Mesenchymal stem cell (in vitro differentiated cells and primary cell): ENCODE measurements at regions not wholly inside any gene's neighbourhood (a gene's known extent, or its start where the extent isn't known, plus 50 kb on each side); places are given as distances from the start of the nearest gene placed in this dataset.

Source experiments
- DNase-seq: peaks from one replicate; pipeline ENCODE4 v3.0.0-alpha.2; 2013
- H2AFZ ChIP-seq: one replicate; pipeline ENCODE4 v1.6.1; 2013; ENCODE audit warnings: low read depth, mild to moderate bottlenecking, control low read depth, inconsistent platforms, low read length, moderate library complexity
- H2AK5ac ChIP-seq: 2 replicates; pipeline ENCODE4 v1.6.1; 2013; ENCODE audit warnings: low read length, moderate library complexity, mild to moderate bottlenecking, inconsistent platforms; ENCODE audit not compliant: severe bottlenecking
- H2BK120ac ChIP-seq: one replicate; pipeline ENCODE4 v1.6.1; 2013; ENCODE audit warnings: low read depth, mild to moderate bottlenecking, inconsistent platforms, low read length, moderate library complexity
- H2BK12ac ChIP-seq, 2 experiments: one replicate each; pipeline ENCODE4 v1.6.1; 2013; ENCODE audit warnings: inconsistent platforms in 2 of 2, low read length in 2 of 2, mild to moderate bottlenecking in 2 of 2, moderate library complexity in 2 of 2, control low read depth in 1 of 2
- H2BK15ac ChIP-seq: one replicate; pipeline ENCODE4 v1.6.1; 2013; ENCODE audit warnings: mild to moderate bottlenecking, low read depth, inconsistent platforms; ENCODE audit not compliant: poor library complexity, severe bottlenecking
- H2BK5ac ChIP-seq: 2 replicates; pipeline ENCODE4 v1.6.1; 2013; ENCODE audit warnings: low read depth, mild to moderate bottlenecking, low read length, control low read depth, inconsistent platforms; ENCODE audit not compliant: poor library complexity, severe bottlenecking
- H3K14ac ChIP-seq, 2 experiments: one replicate each; pipeline ENCODE4 v1.6.1; 2013; ENCODE audit warnings: inconsistent platforms in 2 of 2, low read length in 2 of 2, control low read depth in 1 of 2, mild to moderate bottlenecking in 1 of 2, moderate library complexity in 1 of 2
- H3K18ac ChIP-seq, 2 experiments: one replicate each; pipeline ENCODE4 v1.6.1; 2013; ENCODE audit warnings: inconsistent platforms in 2 of 2, low read length in 2 of 2, control low read depth in 1 of 2, low read depth in 1 of 2, mild to moderate bottlenecking in 1 of 2
- H3K23ac ChIP-seq, 2 experiments: one replicate each; pipeline ENCODE4 v1.6.1; 2013; ENCODE audit warnings: inconsistent platforms in 2 of 2, low read length in 2 of 2, mild to moderate bottlenecking in 2 of 2, moderate library complexity in 2 of 2, control low read depth in 1 of 2
- H3K27ac ChIP-seq: 2 replicates; pipeline ENCODE4 v1.5.1; 2013; ENCODE audit warnings: mild to moderate bottlenecking, moderate library complexity, low read length, control low read depth, inconsistent platforms; ENCODE audit not compliant: poor library complexity, severe bottlenecking
- H3K27me3 ChIP-seq, 2 experiments: 2 replicates each; pipeline versions ENCODE4 v1.6.1 to v1.7.0; 2013; ENCODE audit warnings: low read length in 2 of 2, mild to moderate bottlenecking in 2 of 2, moderate library complexity in 2 of 2, control low read depth in 1 of 2, inconsistent platforms in 1 of 2; ENCODE audit not compliant: control insufficient read depth in 1 of 2, insufficient read depth in 1 of 2
- H3K36me3 ChIP-seq, 2 experiments: 2 replicates each; pipeline versions ENCODE4 v1.6.1 to v1.7.0; 2013; ENCODE audit warnings: low read length in 2 of 2, control low read depth in 1 of 2, inconsistent platforms in 1 of 2, low read depth in 1 of 2, mild to moderate bottlenecking in 1 of 2; ENCODE audit not compliant: insufficient read depth in 2 of 2, control insufficient read depth in 1 of 2
- H3K4ac ChIP-seq, 2 experiments: one replicate each; pipeline ENCODE4 v1.6.1; 2013; ENCODE audit warnings: inconsistent platforms in 2 of 2, low read length in 2 of 2, mild to moderate bottlenecking in 2 of 2, moderate library complexity in 2 of 2, control low read depth in 1 of 2, low read depth in 1 of 2
- H3K4me1 ChIP-seq: 2 replicates; pipeline ENCODE4 v1.6.1; 2013; ENCODE audit warnings: low read depth, low read length, control low read depth; ENCODE audit not compliant: control insufficient read depth, insufficient read depth
- H3K4me2 ChIP-seq: 2 replicates; pipeline ENCODE4 v1.6.1; 2013; ENCODE audit warnings: low read length, mild to moderate bottlenecking, inconsistent platforms; ENCODE audit not compliant: poor library complexity, severe bottlenecking
- H3K4me3 ChIP-seq, 2 experiments: 2 replicates each; pipeline versions ENCODE4 v1.5.1 to v1.7.0; 2013; ENCODE audit warnings: low read length in 2 of 2, mild to moderate bottlenecking in 2 of 2, control low read depth in 1 of 2, low read depth in 1 of 2; ENCODE audit not compliant: insufficient read depth in 1 of 2
- H3K79me1 ChIP-seq: replicated peaks from 2 replicates; pipeline ENCODE4 v1.6.1; 2013; ENCODE audit warnings: mild to moderate bottlenecking, control low read depth, low read length, inconsistent platforms; ENCODE audit not compliant: poor library complexity, severe bottlenecking
- H3K9ac ChIP-seq: 2 replicates; pipeline ENCODE4 v1.7.0; 2013; ENCODE audit warnings: mild to moderate bottlenecking, low read length, moderate library complexity
- H3K9me3 ChIP-seq: 2 replicates; pipeline ENCODE4 v1.7.0; 2013; ENCODE audit warnings: mild to moderate bottlenecking, low read length; ENCODE audit not compliant: control insufficient read depth
- H4K8ac ChIP-seq: one replicate; pipeline ENCODE4 v1.6.1; 2013; ENCODE audit warnings: inconsistent platforms, mild to moderate bottlenecking, low read length, moderate library complexity
- H4K91ac ChIP-seq: one replicate; pipeline ENCODE4 v1.6.1; 2013; ENCODE audit warnings: mild to moderate bottlenecking, low read length, inconsistent platforms
- WGBS: methylation state at CpG from one replicate; pipeline ENCODE4 v1.1.7; 2013; ENCODE audit warnings: mixed read lengths; 5-methylcytosine and 5-hydroxymethylcytosine counted together

DNA sequence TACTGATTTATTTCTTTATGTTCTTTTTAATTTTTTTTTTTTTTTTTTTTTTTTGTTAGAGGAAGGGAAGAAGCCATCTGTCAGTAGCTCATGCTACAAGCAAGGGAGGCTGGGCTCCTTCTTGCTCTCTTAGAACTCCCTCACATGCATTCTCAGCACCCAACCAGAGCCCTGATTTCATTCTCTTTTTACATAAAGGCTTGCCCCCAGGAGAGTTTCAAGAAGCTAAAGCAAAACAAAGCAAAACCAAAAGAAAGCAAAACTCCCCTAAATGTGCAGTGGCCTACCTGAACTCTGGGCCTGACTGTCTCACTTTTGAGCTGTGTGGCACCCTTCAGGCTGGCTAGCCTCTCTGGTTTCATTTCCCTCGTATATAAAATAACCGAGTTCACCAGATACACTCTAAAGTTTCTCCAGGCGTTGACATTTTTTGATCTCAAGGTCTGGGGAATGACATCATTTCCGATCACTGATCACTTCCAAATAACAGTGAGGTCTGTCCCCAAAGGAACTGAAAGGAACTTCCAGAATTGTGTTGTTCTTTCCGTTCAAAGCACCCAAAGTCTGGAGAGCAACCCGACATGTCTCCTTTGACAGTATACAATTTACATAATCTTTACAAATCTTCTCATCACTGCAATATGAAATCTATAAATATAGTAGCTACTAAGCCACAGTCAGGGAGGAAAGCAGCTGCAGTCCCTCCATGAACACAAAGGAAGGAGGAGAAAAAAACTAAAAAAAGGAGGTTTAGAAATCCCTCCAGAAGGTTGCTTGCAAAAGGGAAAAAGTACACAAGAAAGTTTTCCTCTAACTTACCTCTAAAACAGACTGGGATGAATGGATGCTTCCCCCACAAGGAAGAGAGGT, 145.6 kb upstream of the NCK2 start:
- no peak overlapping the region for H3K9ac ChIP-seq

DNA sequence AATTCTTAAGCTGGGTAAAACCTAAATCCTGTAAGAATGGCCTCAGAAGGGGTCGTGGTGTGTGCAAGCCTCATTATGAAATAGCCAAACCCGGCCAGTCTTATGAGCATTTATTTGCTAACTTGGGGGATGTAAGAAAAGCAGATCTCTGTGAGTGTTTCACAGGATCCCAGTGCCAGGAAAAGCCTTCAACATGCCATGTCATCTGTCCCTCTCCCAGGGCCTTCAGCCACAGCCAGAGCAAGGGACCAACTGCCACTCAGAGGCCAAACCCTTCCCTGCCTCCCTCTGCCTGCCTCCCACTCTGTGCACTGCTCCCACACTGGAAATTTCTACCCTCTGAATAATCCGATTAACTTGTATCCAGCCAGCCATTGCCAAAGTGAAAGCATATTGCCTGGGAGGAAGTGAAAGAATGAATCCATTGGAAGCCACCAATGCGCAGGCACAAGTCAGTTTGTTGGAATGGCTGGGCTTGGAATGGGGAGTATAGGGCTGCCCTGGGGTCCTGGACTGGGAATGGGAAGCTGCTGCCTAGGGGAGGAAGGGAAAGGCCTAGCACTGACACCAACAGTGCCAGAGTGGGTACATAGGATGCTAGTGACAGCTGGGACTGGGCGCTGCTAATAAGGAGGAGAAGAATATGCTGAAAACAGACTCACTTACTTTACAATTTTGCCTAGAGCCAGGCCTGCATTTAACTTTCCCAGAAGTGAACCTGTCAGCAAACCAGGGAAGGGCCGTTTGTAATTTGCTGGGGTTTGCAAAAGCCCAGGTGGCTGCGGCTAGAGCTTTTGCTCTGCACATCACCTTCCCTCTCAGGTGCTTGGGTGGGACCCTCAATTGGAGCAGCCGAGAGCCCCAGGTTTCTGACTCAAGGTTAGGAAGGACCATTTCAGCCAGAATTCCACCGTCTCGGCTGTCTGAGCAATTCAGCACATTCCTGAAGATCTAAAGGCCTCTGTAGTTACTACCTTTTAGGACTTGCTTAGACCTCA, 146.6 kb upstream of the NCK2 start:
- no peak overlapping the region for H2BK15ac ChIP-seq
- WGBS = 87% methylated on average over 10 of the region's 10 CpGs
- no peak overlapping the region for H3K23ac ChIP-seq
- H2AK5ac ChIP-seq = no peak overlapping the region
- H4K91ac ChIP-seq = no peak overlapping the region
- H3K79me1 ChIP-seq = no peaks in the 10 kb centered on the region
- H3K36me3 ChIP-seq = no peaks in the 10 kb centered on the region
- H3K27me3 ChIP-seq = peaks cover 5 to 6% of the 10 kb centered on the region in 2 experiments
- H3K4me3 ChIP-seq = no peak overlapping the region
- H3K9ac ChIP-seq = no peak overlapping the region
- no peaks in the 10 kb centered on the region for H3K9me3 ChIP-seq
- H2BK5ac ChIP-seq = no peak overlapping the region
- H3K4me1 ChIP-seq = peaks cover 11% of the 10 kb centered on the region
- no peak overlapping the region for H2BK120ac ChIP-seq
- no peak overlapping the region for H3K4me2 ChIP-seq
- no peak overlapping the region for H3K18ac ChIP-seq
- no peak overlapping the region for H3K27ac ChIP-seq
- H2BK12ac ChIP-seq = no peak overlapping the region
- H3K14ac ChIP-seq = no peak overlapping the region
- no peak overlapping the region for H2AFZ ChIP-seq
- no peak overlapping the region for H3K4ac ChIP-seq
- H4K8ac ChIP-seq = no peak overlapping the region
- DNase-seq = no peak

More for the DNA sequence above, 145.6 kb upstream of the NCK2 start:
- no peaks in the 10 kb centered on the region for H3K9me3 ChIP-seq
- H2BK12ac ChIP-seq = no peak overlapping the region
- H3K14ac ChIP-seq = no peak overlapping the region
- no peak overlapping the region for H2BK15ac ChIP-seq
- H4K8ac ChIP-seq = no peak overlapping the region
- no peak overlapping the region for H3K27ac ChIP-seq
- no peak overlapping the region for H3K23ac ChIP-seq
- H3K36me3 ChIP-seq = no peaks in the 10 kb centered on the region
- no peak overlapping the region for H4K91ac ChIP-seq
- no peak for DNase-seq
- H3K79me1 ChIP-seq = no peaks in the 10 kb centered on the region
- H3K18ac ChIP-seq = no peak overlapping the region
- no peak overlapping the region for H3K4me2 ChIP-seq
- no peak overlapping the region for H2BK5ac ChIP-seq
- no peak overlapping the region for H3K4me3 ChIP-seq
- no peak overlapping the region for H3K4ac ChIP-seq
- peaks cover 5 to 6% of the 10 kb centered on the region in 2 experiments for H3K27me3 ChIP-seq
- H2BK120ac ChIP-seq = no peak overlapping the region
- H2AFZ ChIP-seq = no peak overlapping the region
- WGBS = 96% methylated on average over 6 of the region's 6 CpGs
- H3K4me1 ChIP-seq = peaks cover 11% of the 10 kb centered on the region
- H2AK5ac ChIP-seq = no peak overlapping the region

DNA sequence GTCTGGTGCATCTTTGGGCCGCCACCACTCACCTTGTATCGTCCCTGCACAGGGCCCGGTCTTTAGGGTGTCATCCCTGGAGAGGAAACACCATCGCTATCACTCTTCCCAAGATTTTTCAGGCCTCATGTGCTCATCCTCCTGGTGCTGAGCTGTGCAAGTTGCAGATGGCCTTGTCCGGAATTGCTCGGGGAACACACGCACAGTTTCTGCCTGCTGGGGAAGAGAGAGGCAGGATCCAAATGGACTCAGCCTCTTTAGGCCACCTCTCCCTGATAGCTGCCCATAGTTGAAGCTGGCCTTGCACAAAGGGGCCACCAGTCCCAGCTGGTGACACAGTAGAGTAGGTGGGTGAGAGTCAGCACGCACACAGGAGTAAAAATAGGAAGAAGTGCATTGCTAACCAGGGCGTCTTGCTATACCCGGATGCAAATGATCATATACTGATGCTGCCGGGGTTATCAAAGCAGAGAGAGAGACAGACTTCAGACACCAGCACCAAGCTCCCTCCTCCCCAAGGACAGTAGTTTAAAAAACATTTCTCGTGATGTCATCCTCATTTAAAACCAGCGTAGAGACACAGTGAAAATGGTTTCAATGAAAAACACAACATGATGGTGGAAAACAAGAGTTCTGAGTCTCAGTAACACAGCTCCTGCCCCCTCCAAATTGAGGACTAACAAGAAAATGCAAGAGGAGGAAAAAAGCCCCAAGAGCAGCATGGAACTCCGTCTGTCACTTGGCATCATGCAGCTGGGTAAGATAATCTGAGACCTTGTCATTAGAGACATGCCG, 147.5 kb upstream of the NCK2 start:
- H3K4ac ChIP-seq = no peak overlapping the region
- H3K79me1 ChIP-seq = no peaks in the 10 kb centered on the region
- no peak overlapping the region for H3K4me2 ChIP-seq
- no peak overlapping the region for H2AK5ac ChIP-seq
- no peak overlapping the region for H3K27ac ChIP-seq
- no peak overlapping the region for H4K91ac ChIP-seq
- no peak overlapping the region for H2BK15ac ChIP-seq
- H2BK5ac ChIP-seq = no peak overlapping the region
- H3K27me3 ChIP-seq = peaks cover 5 to 6% of the 10 kb centered on the region in 2 experiments
- H3K23ac ChIP-seq = no peak overlapping the region
- peaks cover 17% of the 10 kb centered on the region for H3K4me1 ChIP-seq
- no peak overlapping the region for H2BK120ac ChIP-seq
- H3K9me3 ChIP-seq = no peaks in the 10 kb centered on the region
- H3K9ac ChIP-seq = no peak overlapping the region
- 92% methylated on average over 15 of the region's 15 CpGs for WGBS
- no peak overlapping the region for H2BK12ac ChIP-seq
- no peak for DNase-seq
- no peak overlapping the region for H4K8ac ChIP-seq
- H3K36me3 ChIP-seq = no peaks in the 10 kb centered on the region
- H3K4me3 ChIP-seq = no peak overlapping the region
- H3K18ac ChIP-seq = no peak overlapping the region
- no peak overlapping the region for H3K14ac ChIP-seq
- no peak overlapping the region for H2AFZ ChIP-seq
